ENCODE measurements at regions not wholly inside any gene's neighbourhood (a gene's known extent, or its start where the extent isn't known, plus 50 kb on each side); places are given as distances from the start of the nearest gene placed in this dataset.

GRCh38 chr11:122304306-122304705 is 188.3 kb upstream of the BLID start:
- H3K4me3 ChIP-seq, result no peak overlapping the region
- TF ChIP-seq CTCF (IDR thresholded peaks at IDR 0.05), result no peak
- no peak for DNase-seq (ENCODE audit: low spot score)
- no peak overlapping the region for H3K27ac ChIP-seq

DNA sequence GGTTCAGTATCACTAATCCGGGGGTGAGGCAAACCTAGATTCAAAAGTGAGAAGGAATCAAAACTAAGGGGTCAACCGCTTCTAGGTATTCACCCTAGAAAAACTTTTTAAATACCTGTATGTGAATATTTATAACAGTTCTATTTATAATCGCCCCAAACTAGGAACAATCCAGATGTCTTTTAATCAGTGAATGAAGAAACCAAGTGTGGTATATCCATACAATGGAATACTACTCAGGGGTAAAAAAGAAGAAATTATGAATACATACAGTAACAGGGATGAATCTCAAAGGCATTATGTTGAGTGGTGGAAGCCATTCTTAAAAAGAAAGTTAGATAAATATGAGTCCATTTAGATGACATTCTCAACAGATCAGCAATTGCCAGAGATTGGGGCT is 178.0 kb upstream of the BLID start:
- Histone ChIP-seq H3K27ac (no peak overlapping the region), H3K4me3 (no peak overlapping the region)
- DNase-seq (ENCODE audit: low spot score), result no peak
- TF ChIP-seq CTCF (IDR thresholded peaks at IDR 0.05), result no peak

DNA sequence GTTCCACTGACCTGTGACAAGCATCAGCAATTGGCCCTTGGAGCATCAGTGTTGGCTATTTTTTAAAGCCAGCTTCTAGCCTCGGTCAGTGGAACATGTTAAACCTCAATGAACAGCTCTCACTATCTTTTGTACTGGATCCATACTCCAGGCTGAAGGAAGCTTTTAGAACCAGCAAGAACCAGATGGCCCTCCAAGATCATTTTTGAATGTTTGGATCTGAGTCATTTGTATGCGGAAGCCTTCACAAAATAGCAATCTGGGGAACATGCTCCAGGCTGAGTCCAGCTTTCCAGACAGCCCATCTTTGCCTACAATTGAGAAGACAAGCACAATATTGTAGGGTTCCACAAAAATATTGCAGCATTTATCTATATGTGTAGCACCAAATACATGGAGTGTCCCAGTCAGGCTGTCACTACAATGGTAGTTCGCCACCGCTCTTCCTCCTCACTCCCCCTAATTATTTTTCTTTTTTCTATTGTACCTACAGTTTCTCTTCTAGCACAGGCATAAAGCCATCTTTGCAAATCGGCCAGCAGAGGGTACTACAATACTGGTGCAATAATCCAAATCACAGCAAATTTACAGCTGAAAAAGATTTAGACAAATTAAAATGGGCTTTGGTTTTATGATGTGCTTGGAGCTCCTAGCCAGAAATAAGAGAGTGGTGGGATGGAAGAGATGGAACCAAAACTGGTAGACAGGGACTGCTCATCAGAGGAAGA is 177.4 kb upstream of the BLID start:
- no peak for TF ChIP-seq CTCF (IDR thresholded peaks at IDR 0.05)
- DNase-seq (ENCODE audit: low spot score), result no peak
- Histone ChIP-seq H3K4me3 (no peak overlapping the region), H3K27ac (peak overlapping the region in 1 of 2 donors; percentile 4)

- Histone ChIP-seq H3K27ac (no peak overlapping the region), H3K4me3 (no peak overlapping the region)
- no peak for DNase-seq (ENCODE audit: low spot score)
- no peak for TF ChIP-seq CTCF (IDR thresholded peaks at IDR 0.05)
Observed at GRCh38 chr11:122287401-122287800, 171.4 kb upstream of the BLID start.

DNA sequence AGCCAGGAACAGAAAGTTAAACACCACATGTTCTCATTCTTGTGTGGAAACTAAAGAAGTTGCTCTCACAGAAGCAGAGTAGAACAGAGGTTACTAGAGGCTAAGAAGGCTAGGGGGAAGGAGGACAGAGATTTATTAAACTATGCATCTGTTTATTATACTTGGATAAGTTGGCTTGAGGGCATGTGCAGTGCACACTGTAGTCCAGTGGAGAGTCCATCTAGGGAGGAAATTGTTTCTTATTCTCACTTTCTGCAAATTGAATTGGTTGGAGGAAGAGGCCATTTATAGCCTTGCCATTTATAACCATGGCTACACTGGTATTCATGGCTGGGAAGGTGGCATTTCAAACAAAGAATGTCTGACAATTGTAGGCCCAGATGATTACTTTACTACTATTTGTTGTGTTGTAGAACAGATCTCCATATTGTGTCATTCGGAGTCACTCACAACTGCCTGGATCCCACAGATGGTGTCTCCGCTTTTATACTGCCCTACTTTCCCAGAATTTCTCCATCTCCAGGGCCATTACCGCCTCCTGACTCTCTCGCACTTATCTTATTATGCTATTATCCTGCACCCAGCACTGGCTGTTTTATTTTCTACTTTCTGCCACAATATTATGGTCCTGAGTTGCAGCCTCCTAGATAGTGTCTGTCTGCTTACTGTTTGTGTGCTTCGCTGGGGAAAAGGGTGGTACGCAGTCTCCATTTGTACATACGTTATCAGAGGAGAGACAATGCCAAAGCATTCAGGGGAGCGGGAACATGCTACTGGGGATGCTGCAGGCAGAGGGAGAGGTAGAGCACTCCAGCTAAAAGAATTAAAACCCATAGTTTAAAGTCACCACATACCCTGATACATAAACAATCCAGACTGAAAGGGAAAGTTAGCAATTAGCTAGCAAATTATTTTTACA is 169.3 kb upstream of the BLID start:
- no peak for TF ChIP-seq CTCF (IDR thresholded peaks at IDR 0.05)
- no peak overlapping the region for H3K27ac ChIP-seq
- H3K4me3 ChIP-seq, result no peak overlapping the region
- DNase-seq (ENCODE audit: low spot score), result no peak

DNA sequence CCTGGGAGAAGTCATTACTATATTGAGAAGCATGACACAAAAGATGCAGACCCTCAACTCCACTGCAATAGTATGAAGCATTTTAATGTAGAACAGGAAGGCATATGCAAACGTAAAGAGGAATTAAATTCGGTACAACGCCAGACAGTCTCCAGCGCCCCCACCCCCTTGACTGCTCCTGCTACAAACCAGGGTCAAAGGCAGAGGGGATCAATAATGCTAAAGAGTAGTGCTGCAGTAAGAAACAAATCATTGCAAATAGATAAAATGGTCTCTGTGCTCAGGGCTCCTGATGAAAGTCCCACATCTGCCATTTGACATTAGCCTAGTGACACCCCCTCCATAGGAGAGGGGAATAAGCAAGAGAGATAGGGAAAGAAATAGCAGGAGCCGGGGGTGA is 164.9 kb upstream of the BLID start:
- TF ChIP-seq CTCF (IDR thresholded peaks at IDR 0.05), result no peak
- no peak overlapping the region for H3K27ac ChIP-seq
- H3K4me3 ChIP-seq, result no peak overlapping the region
- no peak for DNase-seq (ENCODE audit: low spot score)
